ENCODE measurements at regions not wholly inside any gene's neighbourhood (a gene's known extent, or its start where the extent isn't known, plus 50 kb on each side); places are given as distances from the start of the nearest gene placed in this dataset.
A peak's percentile ranks its signal among the peaks of the same experiment; 100 is the strongest.

GRCh38 chrX:9130031-9130430, 96.1 kb upstream of the FAM9B start:
- Histone ChIP-seq H3K4me3 (ENCODE audit: low read depth, low read length) (no peak overlapping the region), H3K27me3 (ENCODE audit: control insufficient read depth, insufficient read depth, low read length) (no peaks in the 10 kb centered on the region), H3K4me1 (ENCODE audit: control insufficient read depth, insufficient read depth, low read length) (peaks cover 10% of the 10 kb centered on the region), H3K27ac (ENCODE audit: low read depth, low read length) (no peak overlapping the region), H3K9ac (ENCODE audit: low read depth, low read length) (no peak overlapping the region), H3K36me3 (ENCODE audit: control insufficient read depth, insufficient read depth, low read length) (no peaks in the 10 kb centered on the region), H3K9me3 (ENCODE audit: control insufficient read depth, insufficient read depth, low read length) (no peaks in the 10 kb centered on the region)

GRCh38 chrX:9131066-9131465, 97.1 kb upstream of the FAM9B start:
- no peaks in the 10 kb centered on the region for H3K36me3 ChIP-seq (ENCODE audit: control insufficient read depth, insufficient read depth, low read length)
- no peak overlapping the region for H3K27ac ChIP-seq (ENCODE audit: low read depth, low read length)
- no peak overlapping the region for H3K9ac ChIP-seq (ENCODE audit: low read depth, low read length)
- H3K9me3 ChIP-seq (ENCODE audit: control insufficient read depth, insufficient read depth, low read length), result no peaks in the 10 kb centered on the region
- peaks cover 10% of the 10 kb centered on the region for H3K4me1 ChIP-seq (ENCODE audit: control insufficient read depth, insufficient read depth, low read length)
- no peaks in the 10 kb centered on the region for H3K27me3 ChIP-seq (ENCODE audit: control insufficient read depth, insufficient read depth, low read length)
- no peak overlapping the region for H3K4me3 ChIP-seq (ENCODE audit: low read depth, low read length)

GRCh38 chrX:9132036-9132638, 98.2 kb upstream of the FAM9B start:
- Histone ChIP-seq H3K27me3 (ENCODE audit: control insufficient read depth, insufficient read depth, low read length) (no peaks in the 10 kb centered on the region), H3K36me3 (ENCODE audit: control insufficient read depth, insufficient read depth, low read length) (no peaks in the 10 kb centered on the region), H3K27ac (ENCODE audit: low read depth, low read length) (no peak overlapping the region), H3K9me3 (ENCODE audit: control insufficient read depth, insufficient read depth, low read length) (no peaks in the 10 kb centered on the region), H3K9ac (ENCODE audit: low read depth, low read length) (no peak overlapping the region), H3K4me1 (ENCODE audit: control insufficient read depth, insufficient read depth, low read length) (peaks cover 10% of the 10 kb centered on the region), H3K4me3 (ENCODE audit: low read depth, low read length) (no peak overlapping the region)

- H3K36me3 ChIP-seq (ENCODE audit: control insufficient read depth, insufficient read depth, low read length), result no peaks in the 10 kb centered on the region
- H3K4me1 ChIP-seq (ENCODE audit: control insufficient read depth, insufficient read depth, low read length), result peaks cover 10% of the 10 kb centered on the region
- H3K27ac ChIP-seq (ENCODE audit: low read depth, low read length), result no peak overlapping the region
- no peaks in the 10 kb centered on the region for H3K27me3 ChIP-seq (ENCODE audit: control insufficient read depth, insufficient read depth, low read length)
- no peak overlapping the region for H3K4me3 ChIP-seq (ENCODE audit: low read depth, low read length)
- H3K9ac ChIP-seq (ENCODE audit: low read depth, low read length), result no peak overlapping the region
- H3K9me3 ChIP-seq (ENCODE audit: control insufficient read depth, insufficient read depth, low read length), result no peaks in the 10 kb centered on the region
Measured at GRCh38 chrX:9133426-9133825, 99.5 kb upstream of the FAM9B start.

- H3K36me3 ChIP-seq (ENCODE audit: control insufficient read depth, insufficient read depth, low read length), result no peaks in the 10 kb centered on the region
- H3K9ac ChIP-seq (ENCODE audit: low read depth, low read length), result no peak overlapping the region
- peaks cover 10% of the 10 kb centered on the region for H3K4me1 ChIP-seq (ENCODE audit: control insufficient read depth, insufficient read depth, low read length)
- H3K27me3 ChIP-seq (ENCODE audit: control insufficient read depth, insufficient read depth, low read length), result no peaks in the 10 kb centered on the region
- H3K4me3 ChIP-seq (ENCODE audit: low read depth, low read length), result no peak overlapping the region
- H3K9me3 ChIP-seq (ENCODE audit: control insufficient read depth, insufficient read depth, low read length), result no peaks in the 10 kb centered on the region
- H3K27ac ChIP-seq (ENCODE audit: low read depth, low read length), result no peak overlapping the region
Measured at GRCh38 chrX:9134366-9134765, 100.4 kb upstream of the FAM9B start.

- H3K4me3 ChIP-seq (ENCODE audit: low read depth, low read length), result no peak overlapping the region
- H3K36me3 ChIP-seq (ENCODE audit: control insufficient read depth, insufficient read depth, low read length), result no peaks in the 10 kb centered on the region
- no peaks in the 10 kb centered on the region for H3K9me3 ChIP-seq (ENCODE audit: control insufficient read depth, insufficient read depth, low read length)
- H3K9ac ChIP-seq (ENCODE audit: low read depth, low read length), result no peak overlapping the region
- no peaks in the 10 kb centered on the region for H3K27me3 ChIP-seq (ENCODE audit: control insufficient read depth, insufficient read depth, low read length)
- peaks cover 10% of the 10 kb centered on the region for H3K4me1 ChIP-seq (ENCODE audit: control insufficient read depth, insufficient read depth, low read length)
- no peak overlapping the region for H3K27ac ChIP-seq (ENCODE audit: low read depth, low read length)
Measured at GRCh38 chrX:9135901-9136510, 102.1 kb upstream of the FAM9B start.

- Histone ChIP-seq H3K27me3 (ENCODE audit: control insufficient read depth, insufficient read depth, low read length) (no peaks in the 10 kb centered on the region), H3K36me3 (ENCODE audit: control insufficient read depth, insufficient read depth, low read length) (no peaks in the 10 kb centered on the region), H3K9ac (ENCODE audit: low read depth, low read length) (no peak overlapping the region), H3K4me1 (ENCODE audit: control insufficient read depth, insufficient read depth, low read length) (peaks cover 10% of the 10 kb centered on the region), H3K9me3 (ENCODE audit: control insufficient read depth, insufficient read depth, low read length) (no peaks in the 10 kb centered on the region), H3K4me3 (ENCODE audit: low read depth, low read length) (no peak overlapping the region), H3K27ac (ENCODE audit: low read depth, low read length) (no peak overlapping the region)
Measured at GRCh38 chrX:9137152-9137551, 103.2 kb upstream of the FAM9B start.

- H3K27ac ChIP-seq (ENCODE audit: low read depth, low read length), result no peak overlapping the region
- peaks cover 25% of the 10 kb centered on the region for H3K4me1 ChIP-seq (ENCODE audit: control insufficient read depth, insufficient read depth, low read length)
Measured at GRCh38 chrX:9141496-9141895, 107.6 kb upstream of the FAM9B start.

GRCh38 chrX:9144701-9145241, 110.8 kb upstream of the FAM9B start:
- Histone ChIP-seq H3K4me1 (ENCODE audit: control insufficient read depth, insufficient read depth, low read length) (peaks cover 56% of the 10 kb centered on the region), H3K9ac (ENCODE audit: low read depth, low read length) (no peak overlapping the region), H3K9me3 (ENCODE audit: control insufficient read depth, insufficient read depth, low read length) (no peaks in the 10 kb centered on the region), H3K36me3 (ENCODE audit: control insufficient read depth, insufficient read depth, low read length) (no peaks in the 10 kb centered on the region), H3K4me3 (ENCODE audit: low read depth, low read length) (no peak overlapping the region), H3K27me3 (ENCODE audit: control insufficient read depth, insufficient read depth, low read length) (no peaks in the 10 kb centered on the region), H3K27ac (ENCODE audit: low read depth, low read length) (no peak overlapping the region)

More at GRCh38 chrX:9141496-9141895, 107.6 kb upstream of the FAM9B start:
- H3K4me3 ChIP-seq (ENCODE audit: low read depth, low read length), result no peak overlapping the region
- H3K36me3 ChIP-seq (ENCODE audit: control insufficient read depth, insufficient read depth, low read length), result no peaks in the 10 kb centered on the region
- H3K9me3 ChIP-seq (ENCODE audit: control insufficient read depth, insufficient read depth, low read length), result no peaks in the 10 kb centered on the region
- no peak overlapping the region for H3K9ac ChIP-seq (ENCODE audit: low read depth, low read length)
- no peaks in the 10 kb centered on the region for H3K27me3 ChIP-seq (ENCODE audit: control insufficient read depth, insufficient read depth, low read length)

GRCh38 chrX:9146657-9147056, 112.7 kb upstream of the FAM9B start:
- no peak overlapping the region for H3K4me3 ChIP-seq (ENCODE audit: low read depth, low read length)
- no peaks in the 10 kb centered on the region for H3K27me3 ChIP-seq (ENCODE audit: control insufficient read depth, insufficient read depth, low read length)
- H3K36me3 ChIP-seq (ENCODE audit: control insufficient read depth, insufficient read depth, low read length), result no peaks in the 10 kb centered on the region
- H3K27ac ChIP-seq (ENCODE audit: low read depth, low read length), result peak overlapping the region; percentile 95
- peaks cover 60% of the 10 kb centered on the region for H3K4me1 ChIP-seq (ENCODE audit: control insufficient read depth, insufficient read depth, low read length)
- H3K9ac ChIP-seq (ENCODE audit: low read depth, low read length), result no peak overlapping the region
- peaks cover 11% of the 10 kb centered on the region for H3K9me3 ChIP-seq (ENCODE audit: control insufficient read depth, insufficient read depth, low read length)

- peak overlapping the region; percentile 95 for H3K27ac ChIP-seq (ENCODE audit: low read depth, low read length)
- no peaks in the 10 kb centered on the region for H3K27me3 ChIP-seq (ENCODE audit: control insufficient read depth, insufficient read depth, low read length)
- H3K9me3 ChIP-seq (ENCODE audit: control insufficient read depth, insufficient read depth, low read length), result peaks cover 15% of the 10 kb centered on the region
- H3K9ac ChIP-seq (ENCODE audit: low read depth, low read length), result no peak overlapping the region
- no peaks in the 10 kb centered on the region for H3K36me3 ChIP-seq (ENCODE audit: control insufficient read depth, insufficient read depth, low read length)
- H3K4me1 ChIP-seq (ENCODE audit: control insufficient read depth, insufficient read depth, low read length), result peaks cover 60% of the 10 kb centered on the region
- peak overlapping the region; percentile 39; the same call in 1 of the 2 replicates for H3K4me3 ChIP-seq (ENCODE audit: low read depth, low read length)
Measured at GRCh38 chrX:9147086-9147485, 113.2 kb upstream of the FAM9B start.
